ENCODE measurements at regions not wholly inside any gene's neighbourhood (a gene's known extent, or its start where the extent isn't known, plus 50 kb on each side); places are given as distances from the start of the nearest gene placed in this dataset.

DNA sequence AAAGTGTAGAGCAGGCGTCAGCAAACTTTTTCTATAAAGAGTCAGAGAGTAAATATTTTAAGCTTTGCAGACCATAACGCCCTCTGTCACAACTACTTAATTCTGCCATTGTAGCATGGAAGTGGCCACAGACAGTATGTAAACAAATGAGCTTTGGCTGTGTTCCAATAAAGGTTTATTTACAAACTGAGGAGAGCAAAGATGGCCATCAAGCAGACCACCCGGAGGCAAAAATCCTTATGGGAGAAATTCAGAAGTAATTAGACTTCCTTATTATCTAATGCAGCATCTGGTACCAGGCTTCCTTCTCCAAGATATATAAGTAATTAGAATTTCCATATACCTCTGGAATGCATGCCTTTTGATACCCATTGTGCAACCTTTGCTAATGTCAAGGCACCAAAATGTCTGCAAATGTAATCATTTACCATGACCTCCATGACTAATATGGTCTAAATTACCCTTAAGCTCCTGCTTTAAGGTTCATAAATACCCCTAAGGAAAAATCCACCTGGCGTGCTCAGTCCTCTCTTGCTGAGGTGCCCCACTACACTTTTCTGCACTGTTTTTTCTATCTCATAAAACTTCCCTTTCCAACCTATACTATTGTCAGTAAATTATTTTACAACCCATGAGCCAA, 377.8 kb downstream of the MATN1 start:
- no peak for DNase-seq

DNA sequence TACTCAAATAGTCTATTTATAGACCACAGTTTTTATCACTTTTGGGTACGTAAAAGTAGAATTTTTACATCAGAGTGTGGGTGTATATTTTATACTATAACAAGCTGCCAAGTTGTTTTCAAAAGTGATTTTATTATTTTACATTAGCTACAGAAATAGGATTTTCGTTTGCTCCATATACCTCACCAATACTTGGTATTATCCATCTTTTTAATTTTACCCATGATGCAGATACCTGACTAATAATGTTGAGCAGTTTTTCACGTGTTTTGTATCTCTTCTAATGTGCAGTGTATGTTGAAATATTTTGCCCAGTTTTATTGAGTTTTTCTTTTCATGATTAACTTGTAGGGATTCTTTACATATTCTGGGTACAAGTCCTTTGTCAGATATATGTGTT, 379.8 kb downstream of the MATN1 start:
- no peak for DNase-seq

DNA sequence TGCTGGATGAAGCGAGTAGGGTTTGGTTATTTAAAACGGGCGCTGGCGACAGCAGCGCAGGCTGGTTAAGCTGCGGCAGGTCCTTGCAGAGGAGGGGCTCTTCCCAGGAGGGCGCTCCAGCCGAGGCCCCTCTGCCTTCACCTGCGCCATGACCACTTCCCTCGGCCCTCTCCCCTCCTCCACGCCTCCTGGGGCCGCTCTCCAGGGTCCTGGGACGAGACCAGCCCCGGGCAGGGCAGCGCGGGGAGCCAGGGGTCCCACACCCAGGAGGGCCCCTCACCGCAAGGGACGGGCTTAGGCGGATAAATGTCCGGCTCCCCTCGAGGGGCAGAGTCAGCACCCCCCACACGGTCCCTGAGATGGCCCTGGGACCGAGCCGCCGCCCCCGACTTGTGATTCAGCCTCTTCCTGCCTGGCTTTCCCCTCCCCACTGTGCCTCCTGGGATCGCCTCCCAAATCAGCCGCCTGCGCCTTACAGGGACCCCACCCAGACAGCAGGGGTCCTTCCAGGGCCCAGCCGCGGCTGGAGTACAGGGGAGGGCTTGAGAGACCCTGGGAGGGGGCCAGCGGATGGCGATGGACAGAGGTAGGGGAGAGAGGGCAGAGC, 380.7 kb downstream of the MATN1 start:
- DNase-seq, result no peak

DNA sequence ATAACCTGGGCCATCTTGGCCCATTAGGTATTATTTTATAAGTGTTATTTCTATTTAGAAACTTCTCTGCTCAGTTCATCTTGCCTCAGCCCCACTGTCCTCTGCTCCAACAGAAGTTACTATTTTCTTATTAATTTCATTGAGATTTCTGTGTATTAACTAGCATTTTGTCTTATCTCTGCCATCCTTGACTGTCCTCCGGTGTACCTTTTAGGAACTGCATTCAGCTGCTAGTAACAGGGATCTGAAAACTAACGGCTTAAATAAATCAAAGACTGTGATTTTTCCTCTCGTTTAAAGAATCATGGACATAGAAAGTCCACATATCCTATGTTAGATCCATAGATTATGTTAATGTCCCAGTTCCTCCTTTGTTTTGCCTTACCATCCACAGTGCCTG, 382.5 kb downstream of the MATN1 start:
- DNase-seq, result no peak

DNA sequence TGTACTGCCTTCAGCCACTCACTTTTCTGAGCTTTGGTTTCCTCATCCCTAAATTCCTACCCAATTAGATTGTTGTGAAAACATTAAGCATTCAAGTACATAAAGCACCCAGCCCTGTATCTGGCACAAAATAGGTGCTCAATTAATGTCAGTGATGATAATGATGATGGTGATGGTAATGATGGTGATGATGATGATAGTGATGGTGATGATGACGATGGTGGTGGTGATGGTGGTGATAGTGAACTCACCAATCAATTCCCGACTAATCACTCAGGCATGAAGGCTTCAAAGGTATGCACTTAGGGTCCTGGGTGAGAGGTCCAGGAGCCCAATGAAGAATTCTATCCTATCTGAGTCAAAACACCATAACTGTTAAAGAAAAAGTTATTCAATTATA, 383.5 kb downstream of the MATN1 start:
- no peak for DNase-seq

DNA sequence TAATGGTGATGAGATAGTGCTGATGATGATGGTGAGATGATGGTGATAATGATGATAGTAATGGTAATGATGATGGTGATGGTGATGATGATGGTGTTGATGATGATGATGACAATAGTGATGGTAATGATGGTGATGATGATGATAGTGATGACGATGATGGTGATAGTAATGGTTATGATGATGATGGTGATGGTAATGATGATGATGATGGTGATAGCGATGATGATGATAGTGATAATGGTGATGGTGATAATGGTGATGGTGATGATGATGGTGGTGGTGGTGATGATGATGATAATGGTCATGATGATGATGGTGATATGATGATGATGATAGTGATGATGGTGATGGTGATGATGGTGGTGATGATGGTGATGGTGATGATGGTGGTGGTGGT, 384.6 kb downstream of the MATN1 start:
- DNase-seq, result no peak

DNA sequence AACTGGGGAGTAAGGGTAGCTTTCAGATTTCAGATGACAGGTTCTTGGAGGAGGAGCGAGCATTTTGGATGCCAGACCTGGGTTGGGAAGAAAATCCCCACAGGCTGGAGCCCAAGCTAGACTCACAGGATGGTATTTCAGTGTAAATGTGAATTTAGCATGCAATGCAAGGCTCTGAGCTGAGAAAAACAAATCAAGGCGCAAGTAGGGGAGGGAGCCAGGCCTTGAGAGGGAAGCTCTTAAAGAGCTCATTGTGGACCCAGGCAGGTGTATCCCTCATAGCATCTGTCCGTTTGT, 386.1 kb downstream of the MATN1 start:
- DNase-seq, result no peak

DNA sequence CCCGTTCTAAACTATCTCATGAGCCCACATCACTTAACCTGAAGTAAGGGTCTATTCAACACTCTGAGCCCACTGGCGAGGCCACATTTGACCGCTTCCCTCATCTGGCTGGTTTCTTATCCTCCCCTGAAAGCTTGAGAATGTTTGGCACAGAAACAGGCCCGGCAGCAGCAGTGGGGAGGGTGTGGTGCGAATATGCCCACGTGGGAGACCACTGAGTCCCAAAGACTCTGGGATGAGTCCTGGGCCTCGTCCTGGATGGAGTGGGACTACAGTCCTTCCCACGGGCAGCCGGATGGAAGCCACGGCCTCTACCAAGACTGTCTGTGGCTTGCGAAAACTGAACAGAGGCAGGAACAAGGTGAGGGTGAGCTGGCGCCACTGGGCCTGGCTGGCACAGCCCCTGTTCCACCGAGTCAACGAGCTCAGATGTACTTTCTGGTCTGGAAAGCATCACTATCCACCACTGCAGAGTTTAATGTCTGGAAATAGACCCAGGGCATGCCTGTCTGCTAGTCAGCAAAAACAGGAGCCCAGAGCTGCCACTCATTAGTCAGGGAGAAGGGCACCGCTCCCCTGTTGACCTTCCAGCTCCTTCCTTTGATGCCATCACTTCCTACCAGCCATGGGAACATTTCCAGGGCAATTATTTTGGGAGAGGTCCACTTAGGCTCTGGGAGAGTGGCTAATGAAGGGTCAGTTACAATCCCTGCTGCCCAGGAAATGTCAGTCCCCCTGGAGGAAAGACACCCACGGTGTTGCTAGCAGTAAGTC, 386.6 kb downstream of the MATN1 start:
- no peak for DNase-seq

DNA sequence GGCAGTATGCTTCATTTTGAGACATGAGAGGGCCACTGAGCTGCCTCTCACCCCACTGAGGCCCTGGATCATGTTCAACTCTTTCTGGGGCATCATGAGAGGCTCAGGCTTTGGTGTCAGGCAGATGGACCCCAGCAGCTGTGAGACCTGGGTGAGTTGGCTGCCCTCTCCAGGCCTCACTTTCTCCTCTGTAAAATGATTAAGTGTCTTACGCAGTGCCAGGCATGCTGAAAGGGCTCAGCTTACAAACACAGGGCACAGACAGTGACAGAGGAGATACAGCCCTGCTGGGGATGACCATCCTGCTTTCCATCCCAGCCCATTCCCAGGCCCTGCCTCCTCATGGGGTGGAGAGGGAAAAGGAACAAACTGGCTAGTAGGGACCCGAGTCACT, 387.4 kb downstream of the MATN1 start:
- no peak for DNase-seq

DNA sequence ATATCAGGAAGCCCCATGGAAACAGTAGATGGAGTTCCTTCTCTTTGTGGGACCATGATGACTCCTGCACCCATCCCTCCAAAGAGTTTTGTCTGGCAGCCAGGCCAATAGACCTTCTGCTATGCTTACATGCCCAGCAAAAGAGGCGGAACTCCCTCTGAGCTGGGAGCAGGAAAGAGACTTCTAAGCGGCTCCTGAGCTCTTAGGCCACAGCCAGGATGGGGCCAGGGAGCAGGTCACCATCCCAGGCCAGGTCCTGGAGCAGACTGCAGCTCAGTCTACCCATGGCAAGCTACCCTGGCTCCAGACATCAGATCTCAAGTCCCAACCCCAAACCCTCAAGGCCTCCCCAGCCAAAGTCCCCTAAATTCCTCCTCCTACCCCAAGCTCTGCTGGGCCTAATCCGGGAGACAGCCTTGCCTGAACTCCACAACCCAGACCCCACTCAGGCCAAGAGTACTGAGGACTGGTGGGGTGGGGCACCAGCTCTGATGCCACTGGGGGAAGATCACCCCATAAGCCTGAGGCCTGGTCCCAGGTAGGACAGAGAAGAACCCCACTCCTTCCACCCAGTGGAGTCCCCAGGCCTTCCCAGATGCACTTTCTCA, 387.9 kb downstream of the MATN1 start:
- DNase-seq, result no peak

DNA sequence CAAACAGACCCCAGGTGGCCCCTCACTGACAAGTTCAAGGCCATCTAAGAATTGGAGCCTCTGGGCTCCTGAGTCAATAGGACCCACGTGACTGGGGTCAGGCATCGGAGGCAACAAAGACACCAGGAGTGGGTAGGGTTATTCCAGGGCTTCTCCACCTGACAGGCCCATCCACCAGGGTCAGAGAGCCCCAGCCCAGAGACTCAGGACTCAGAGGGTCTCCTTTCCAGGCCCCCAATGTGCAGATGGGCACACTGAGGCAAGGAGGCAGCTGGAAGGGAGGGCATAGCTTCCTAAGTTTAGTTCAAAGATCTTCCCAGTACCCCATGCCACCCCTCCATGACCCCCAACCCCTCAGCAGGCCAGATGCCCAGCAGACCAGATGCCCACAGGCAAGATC, 388.6 kb downstream of the MATN1 start:
- no peak for DNase-seq

DNA sequence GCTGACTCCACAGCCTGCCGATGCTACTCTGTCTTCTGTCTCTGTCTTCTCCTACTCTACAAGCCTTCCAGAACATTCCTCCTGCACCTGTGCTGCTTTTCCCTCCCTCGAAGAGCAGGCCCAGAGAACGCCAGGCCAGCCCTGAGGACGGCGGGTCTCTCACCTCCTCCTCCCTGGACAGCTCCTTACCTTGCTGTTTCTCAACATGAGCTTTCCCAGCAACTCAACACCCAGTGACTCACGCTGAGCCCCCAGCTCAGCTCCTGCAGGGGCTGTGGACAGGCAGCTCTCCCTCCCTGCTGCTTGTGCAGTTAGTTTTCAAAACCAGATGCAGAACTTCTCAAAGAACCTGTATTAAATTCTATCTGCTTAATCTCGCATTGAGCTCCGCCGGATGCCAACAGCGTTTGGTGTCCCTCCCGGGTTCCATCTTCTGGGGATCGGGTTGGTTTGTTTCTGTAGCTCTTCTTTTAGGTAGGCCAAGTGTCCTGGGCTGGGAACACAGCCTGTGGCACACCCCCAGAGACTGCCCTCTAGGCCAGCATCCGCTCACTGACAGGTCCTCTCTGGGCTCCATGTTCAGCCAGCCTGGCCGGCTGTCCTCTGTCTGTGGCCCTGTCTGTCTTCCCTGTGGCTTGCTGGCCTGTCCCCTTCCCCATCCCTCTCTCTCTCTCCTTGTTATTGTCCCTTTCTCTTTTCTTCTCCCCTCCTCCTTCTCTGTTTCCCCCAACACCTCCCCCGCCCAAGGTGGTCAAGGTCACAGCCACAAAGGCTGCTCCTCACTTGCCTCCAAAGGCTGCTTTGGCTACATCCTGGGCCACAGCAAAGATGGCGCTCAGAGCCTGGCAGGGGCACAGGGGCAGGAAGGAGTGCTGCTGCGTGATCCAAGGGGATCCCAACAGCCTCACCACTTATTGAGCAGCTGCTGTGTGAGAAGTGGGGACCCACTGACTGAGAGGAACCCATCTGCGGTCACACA, 391.0 kb downstream of the MATN1 start:
- DNase-seq, result no peak

DNA sequence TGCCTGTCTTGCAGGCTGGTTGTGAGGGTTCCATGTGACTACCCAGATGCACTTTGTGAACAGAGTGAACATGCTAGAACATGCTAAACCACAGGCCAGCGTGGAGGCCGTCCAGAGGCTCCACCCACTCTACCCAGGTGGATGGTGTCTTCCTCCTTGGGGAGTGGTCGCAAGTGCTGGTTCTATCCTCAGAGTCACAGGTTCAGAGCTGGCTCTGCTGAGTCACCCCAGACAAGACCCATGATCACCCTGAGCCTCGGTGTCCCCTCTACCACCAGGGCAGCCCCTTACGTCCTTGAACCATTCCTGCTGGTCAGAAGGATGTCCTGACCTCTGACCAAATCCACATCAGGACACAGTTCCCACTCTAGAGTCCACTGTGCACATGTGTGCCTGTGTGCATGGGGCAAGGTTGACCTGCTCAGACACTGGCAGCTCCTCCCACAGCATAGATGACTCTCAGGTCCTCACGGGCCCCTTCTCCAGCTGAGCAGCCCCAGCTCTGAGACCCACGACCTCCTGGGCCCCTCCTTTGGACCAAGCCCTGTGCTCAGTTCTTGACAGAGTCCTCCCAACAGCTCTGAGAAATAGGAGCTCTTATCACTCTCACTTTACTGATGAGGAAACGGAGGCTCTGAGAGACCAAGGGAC, 391.8 kb downstream of the MATN1 start:
- no peak for DNase-seq

DNA sequence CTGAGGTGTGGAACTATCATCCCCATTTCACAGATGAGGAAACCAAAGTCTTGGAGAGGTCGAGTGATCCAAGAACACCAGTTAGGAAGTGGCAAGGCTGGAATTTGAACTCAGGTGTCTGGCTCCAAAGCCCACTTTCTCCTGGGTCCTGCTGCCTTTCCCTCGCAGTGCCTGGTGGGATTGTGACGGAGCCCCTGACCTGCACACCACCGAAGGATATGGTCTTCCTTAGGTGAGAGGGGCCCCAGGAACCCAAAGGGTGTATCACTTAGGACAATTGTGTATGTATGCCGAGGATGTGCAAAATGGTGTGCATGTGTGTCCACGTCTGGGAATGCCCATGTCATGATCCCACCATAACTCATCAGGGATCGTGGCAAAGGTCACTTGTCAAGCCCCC, 392.7 kb downstream of the MATN1 start:
- DNase-seq, result no peak

DNA sequence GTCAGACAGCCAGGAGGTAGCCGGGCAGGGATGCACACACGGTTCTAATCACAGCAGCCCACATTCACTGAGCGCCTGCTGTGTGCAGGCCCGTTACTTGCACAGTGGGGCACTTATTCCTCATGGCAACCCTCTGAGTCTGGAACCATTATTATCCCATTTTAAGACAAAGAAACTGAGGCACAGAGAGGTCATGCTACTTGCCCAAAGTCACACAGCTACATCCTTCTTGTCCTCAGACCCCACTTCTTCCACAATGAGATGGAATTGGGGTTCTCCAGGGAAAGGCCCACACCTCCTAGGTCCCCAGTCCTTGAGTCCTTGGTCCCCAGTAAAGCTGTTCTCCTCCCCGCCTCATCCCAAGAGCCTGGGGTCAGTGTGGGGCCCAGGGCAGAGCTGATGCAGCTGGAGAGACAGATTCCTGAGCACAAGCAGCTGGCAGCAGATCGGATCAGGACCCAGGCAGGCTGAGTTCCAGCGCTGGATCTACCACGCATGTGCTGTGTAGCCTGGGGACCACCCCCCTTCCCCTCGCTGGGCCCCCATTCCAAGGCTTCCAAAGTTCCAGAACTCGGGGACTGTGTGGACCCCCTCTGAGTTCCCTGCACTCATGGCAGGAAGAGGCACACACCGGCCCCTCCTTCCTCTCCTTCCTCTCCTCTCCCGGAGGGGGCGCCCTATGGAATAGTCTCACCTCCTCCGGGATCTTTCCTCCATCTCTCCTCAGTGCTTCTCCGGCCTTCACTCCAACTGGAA, 393.4 kb downstream of the MATN1 start:
- DNase-seq, result no peak

DNA sequence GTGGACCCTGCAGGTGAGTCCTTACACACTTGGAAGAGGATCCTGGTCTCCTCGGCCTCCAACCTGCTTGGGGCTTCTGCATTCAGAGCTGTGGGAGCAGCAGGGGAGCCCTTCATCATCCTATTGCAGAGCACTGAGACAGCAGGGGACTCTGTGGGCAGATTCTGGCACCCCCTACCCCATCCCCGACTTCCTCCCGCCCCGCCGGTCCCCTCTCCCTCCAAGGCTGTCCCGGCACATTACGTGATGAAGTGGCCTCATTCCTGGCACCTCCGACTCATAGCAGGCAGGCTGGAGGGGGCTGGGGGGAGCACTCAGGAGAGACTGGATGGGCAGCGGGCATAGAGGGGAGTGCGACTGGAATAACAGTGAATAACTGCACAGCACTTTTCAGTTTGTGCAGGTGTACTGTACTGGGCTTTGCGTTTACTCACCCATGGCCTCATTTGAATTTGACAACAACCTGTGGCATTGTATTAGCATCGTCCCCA, 394.1 kb downstream of the MATN1 start:
- DNase-seq, result no peak

DNA sequence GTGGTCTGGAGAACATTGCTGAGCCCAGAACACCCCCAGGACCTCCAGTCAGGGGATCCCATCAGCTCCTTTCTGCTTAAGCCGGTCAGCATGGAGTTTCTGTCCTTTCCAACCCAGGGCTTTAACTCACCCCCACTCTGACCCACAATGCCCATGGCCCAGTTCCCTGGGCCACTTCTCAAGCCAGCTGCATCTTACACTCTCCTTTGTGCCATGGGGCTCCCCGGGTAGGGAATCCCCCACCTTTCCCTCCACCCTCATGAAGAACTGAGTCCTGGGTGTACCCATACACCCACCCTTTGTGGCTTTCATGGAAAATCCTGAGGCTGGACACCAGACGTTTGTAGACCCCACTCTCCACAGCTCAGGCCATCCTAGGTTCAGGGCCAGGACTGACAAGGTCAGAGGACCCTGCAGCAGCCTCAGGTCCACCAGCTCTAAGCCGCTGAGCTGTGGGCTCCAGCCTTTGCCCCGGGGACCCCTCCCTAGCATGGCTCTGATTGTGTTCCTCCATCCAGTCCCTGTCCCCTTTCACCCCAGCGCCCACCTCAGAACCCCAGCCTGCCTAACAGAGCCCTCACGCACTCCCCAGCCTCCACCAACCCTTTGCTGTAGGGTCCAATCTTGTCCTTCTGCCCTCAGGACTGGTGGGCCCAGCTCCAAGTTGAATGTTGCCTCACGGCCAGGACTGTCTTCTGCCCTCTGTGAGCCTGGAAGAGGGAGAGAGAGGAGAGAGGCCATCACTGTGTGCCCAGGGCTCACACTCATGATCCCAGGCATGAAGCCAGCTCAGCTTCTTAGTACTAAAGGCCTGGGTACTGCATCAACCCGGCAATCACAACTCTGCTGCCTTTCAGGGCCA, 394.8 kb downstream of the MATN1 start:
- no peak for DNase-seq

DNA sequence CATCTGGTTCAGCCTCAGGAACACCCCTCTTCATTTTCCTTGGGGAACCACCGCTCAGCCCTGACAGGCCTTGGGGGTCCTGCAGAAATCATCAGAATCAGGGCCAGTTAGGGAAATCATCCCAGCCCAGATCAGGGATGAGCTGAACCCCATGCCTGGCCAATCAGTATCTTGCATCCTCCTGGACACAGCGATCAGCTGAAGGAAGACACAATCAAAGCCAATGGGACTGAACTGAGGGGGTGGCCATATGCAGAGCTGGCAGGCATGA, 395.4 kb downstream of the MATN1 start:
- DNase-seq, result no peak

DNA sequence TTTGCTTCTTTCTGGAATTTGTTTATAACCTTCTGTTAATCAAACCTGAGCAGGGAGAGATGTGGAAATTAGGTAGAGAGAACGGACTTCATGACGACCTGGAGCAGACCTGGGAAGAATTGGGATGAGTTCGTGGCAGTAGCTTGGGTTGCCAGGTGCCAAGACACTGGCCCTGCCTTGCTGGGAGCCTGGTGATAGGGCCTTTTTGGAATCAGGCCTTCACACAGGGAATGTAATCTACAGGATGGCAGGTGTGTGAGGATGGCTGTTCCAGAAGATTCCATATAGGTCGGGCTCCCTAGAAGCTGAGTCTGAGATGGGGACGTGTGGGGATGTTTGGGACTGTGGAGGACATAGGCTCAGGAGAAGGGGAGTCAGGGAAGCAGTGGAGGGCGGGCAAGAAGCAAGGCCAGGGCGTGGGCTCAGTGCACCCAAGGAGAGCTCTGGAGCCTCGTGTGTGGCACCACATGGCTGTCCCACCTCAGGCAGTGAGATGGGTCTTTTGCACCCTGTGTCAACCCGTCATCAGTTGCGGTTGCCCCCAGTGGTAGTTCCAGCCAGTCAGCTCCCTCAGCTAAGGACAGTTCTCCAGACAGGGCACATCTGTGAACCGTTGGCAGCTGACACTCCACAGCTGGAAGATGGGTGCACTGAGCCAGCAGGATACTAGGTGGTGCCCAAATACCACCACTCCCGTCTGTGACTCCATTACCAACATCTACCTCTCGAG, 395.9 kb downstream of the MATN1 start:
- DNase-seq, result no peak

DNA sequence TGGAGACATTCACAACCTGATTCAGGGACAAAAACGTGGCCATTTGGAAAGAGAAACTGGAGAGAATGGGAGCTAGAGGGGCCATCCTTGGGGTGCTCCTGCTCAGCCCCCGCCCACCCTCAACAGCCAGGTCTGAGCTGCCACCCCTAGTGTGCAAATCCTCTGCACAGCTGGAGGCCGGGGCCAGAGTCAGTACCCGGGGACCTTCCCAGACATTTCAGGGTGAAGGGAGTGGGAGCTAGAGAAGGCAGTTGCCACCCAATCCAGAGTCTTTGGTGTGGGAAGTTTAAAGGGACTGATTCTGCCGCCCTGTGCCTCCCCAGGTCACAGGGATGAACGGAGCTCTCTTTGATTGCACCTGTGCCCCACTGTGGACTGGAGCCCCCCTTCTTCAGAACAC, 397.4 kb downstream of the MATN1 start:
- DNase-seq, result no peak

All from CD4-positive, alpha-beta T cell treated with Interleukin-12 subunit alpha and Interleukin-12 subunit beta, for 1 hour (primary cell).